ENCODE measurements at regions not wholly inside any gene's neighbourhood (a gene's known extent, or its start where the extent isn't known, plus 50 kb on each side); places are given as distances from the start of the nearest gene placed in this dataset.

DNA sequence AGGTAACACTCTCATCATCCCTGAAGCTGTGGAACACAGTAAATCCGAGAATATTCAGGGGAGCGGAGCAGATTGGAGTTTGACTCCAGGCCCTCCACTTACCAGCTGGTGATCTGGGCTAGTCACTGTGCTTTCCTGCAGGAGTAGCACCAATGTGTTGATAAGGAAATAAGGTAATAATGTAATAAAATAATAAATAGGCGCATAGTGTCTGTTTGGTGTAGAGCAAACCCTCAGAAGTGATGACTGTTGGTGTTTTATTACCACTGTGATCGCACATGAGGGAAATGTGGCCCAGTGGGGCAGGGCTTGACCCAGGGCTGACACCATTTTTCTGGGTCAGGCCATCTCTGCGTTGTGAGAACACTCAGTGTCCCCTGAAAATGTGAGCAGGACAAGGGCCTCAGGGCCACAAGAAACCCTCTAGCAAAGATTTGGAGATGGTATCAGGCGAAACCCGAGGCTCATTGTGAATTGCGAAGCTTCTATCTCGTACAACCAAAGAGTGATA, 563.9 kb upstream of the B3GAT1 start:
- TF ChIP-seq, protein P1, sequence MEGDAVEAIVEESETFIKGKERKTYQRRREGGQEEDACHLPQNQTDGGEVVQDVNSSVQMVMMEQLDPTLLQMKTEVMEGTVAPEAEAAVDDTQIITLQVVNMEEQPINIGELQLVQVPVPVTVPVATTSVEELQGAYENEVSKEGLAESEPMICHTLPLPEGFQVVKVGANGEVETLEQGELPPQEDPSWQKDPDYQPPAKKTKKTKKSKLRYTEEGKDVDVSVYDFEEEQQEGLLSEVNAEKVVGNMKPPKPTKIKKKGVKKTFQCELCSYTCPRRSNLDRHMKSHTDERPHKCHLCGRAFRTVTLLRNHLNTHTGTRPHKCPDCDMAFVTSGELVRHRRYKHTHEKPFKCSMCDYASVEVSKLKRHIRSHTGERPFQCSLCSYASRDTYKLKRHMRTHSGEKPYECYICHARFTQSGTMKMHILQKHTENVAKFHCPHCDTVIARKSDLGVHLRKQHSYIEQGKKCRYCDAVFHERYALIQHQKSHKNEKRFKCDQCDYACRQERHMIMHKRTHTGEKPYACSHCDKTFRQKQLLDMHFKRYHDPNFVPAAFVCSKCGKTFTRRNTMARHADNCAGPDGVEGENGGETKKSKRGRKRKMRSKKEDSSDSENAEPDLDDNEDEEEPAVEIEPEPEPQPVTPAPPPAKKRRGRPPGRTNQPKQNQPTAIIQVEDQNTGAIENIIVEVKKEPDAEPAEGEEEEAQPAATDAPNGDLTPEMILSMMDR (conservative IDR thresholded peaks at IDR 0.05): no peak
- TF ChIP-seq EZH2 (IDR thresholded peaks at IDR 0.05; ENCODE audit: low read depth): no peak
